Putamen (tissue), 1 donor: ENCODE measurements at regions not wholly inside any gene's neighbourhood (a gene's known extent, or its start where the extent isn't known, plus 50 kb on each side); places are given as distances from the start of the nearest gene placed in this dataset.
A peak's percentile ranks its signal among the peaks of the same experiment; 100 is the strongest.
"Not testable (repeated sequence)": the region's sequence is repeated elsewhere in the genome, so short reads cannot be mapped to it uniquely, and the experiment has no call there.

ENCODE experiments used
- DNase-seq: peaks from one replicate; pipeline ENCODE4 v3.0.0-alpha.2; 2016; ENCODE audit warnings: low spot score

GRCh38 chr9:105978826-105979225, 284.5 kb downstream of the TMEM38B start:
- no peak for DNase-seq

- no peak for DNase-seq
These were observed 284.9 kb downstream of the TMEM38B start for GRCh38 chr9:105979290-105979689.

GRCh38 chr9:105984714-105985113, 290.4 kb downstream of the TMEM38B start:
- no peak for DNase-seq

GRCh38 chr9:105993116-105993854, 298.9 kb downstream of the TMEM38B start:
- DNase-seq, result peak; percentile 77

GRCh38 chr9:105993921-105994715, 299.8 kb downstream of the TMEM38B start:
- no peak for DNase-seq

GRCh38 chr9:105994970-105995369, 300.6 kb downstream of the TMEM38B start:
- no peak for DNase-seq

GRCh38 chr9:106017198-106017740, 322.9 kb downstream of the TMEM38B start:
- DNase-seq, result no peak

GRCh38 chr9:106019039-106019680, 324.8 kb downstream of the TMEM38B start:
- DNase-seq, result no peak

GRCh38 chr9:106019702-106020101, 325.4 kb downstream of the TMEM38B start:
- DNase-seq, result no peak

GRCh38 chr9:106020186-106020585, 325.8 kb downstream of the TMEM38B start:
- no peak for DNase-seq

GRCh38 chr9:106023455-106023854, 329.1 kb downstream of the TMEM38B start:
- DNase-seq, result no peak

- DNase-seq, result no peak
These were observed 331.1 kb downstream of the TMEM38B start for GRCh38 chr9:106025453-106025852.

GRCh38 chr9:106030146-106030545, 335.8 kb downstream of the TMEM38B start:
- DNase-seq, result not testable (repeated sequence)

GRCh38 chr9:106032978-106033377, 338.6 kb downstream of the TMEM38B start:
- DNase-seq, result no peak

GRCh38 chr9:106035806-106036205, 341.5 kb downstream of the TMEM38B start:
- DNase-seq, result no peak

- no peak for DNase-seq
These were observed 344.1 kb downstream of the TMEM38B start for GRCh38 chr9:106038266-106039001.

- DNase-seq, result no peak
These were observed 345.0 kb downstream of the TMEM38B start for GRCh38 chr9:106039151-106039935.

GRCh38 chr9:106041920-106042319, 347.6 kb downstream of the TMEM38B start:
- not testable (repeated sequence) for DNase-seq

GRCh38 chr9:106051545-106051944, 357.2 kb downstream of the TMEM38B start:
- no peak for DNase-seq

- no peak for DNase-seq
These were observed 357.8 kb downstream of the TMEM38B start for GRCh38 chr9:106052166-106052565.

GRCh38 chr9:106052735-106053134, 358.4 kb downstream of the TMEM38B start:
- no peak for DNase-seq
